H1 (cell line): ENCODE measurements at regions not wholly inside any gene's neighbourhood (a gene's known extent, or its start where the extent isn't known, plus 50 kb on each side); places are given as distances from the start of the nearest gene placed in this dataset.

ENCODE experiments used
- CTCF ChIA-PET: fragments of 300-600 bp; sonication (Branson Sonifier 250); formaldehyde crosslinking; loops from one replicate; lab custom pipeline; 2021; ENCODE audit not compliant: partially characterized antibody; lab: Charles Lee
- POLR2A ChIA-PET: fragments of 300-600 bp; sonication (Branson Sonifier 250); formaldehyde crosslinking; loops from one replicate; lab custom pipeline; 2021; ENCODE audit warnings: inconsistent platforms; ENCODE audit not compliant: partially characterized antibody; lab: Charles Lee
- DNase-seq, 2 experiments: peaks; one replicate each; pipeline versions ENCODE4 v3.0.0 to v3.0.0-alpha.2; 2010 to 2022; ENCODE audit warnings: low spot score in 2 of 2, low read depth in 1 of 2, mixed read lengths in 1 of 2
- FAIRE-seq: peaks from 2 replicates; lab custom pipeline; 2011; peaks lifted over from hg19 to GRCh38; lab: Jason Lieb, UNC
- H2AFZ ChIP-seq: 2 replicates; pipeline ENCODE4 v1.8.1; 2012; ENCODE audit warnings: low read length, inconsistent platforms
- H2AK5ac ChIP-seq: 2 replicates; pipeline ENCODE4 v1.6.1; 2013; ENCODE audit warnings: low read depth, low read length
- H2BK120ac ChIP-seq: replicated peaks from 2 replicates; pipeline ENCODE3; 2013; ENCODE audit warnings: low read depth, low read length, inconsistent platforms
- H2BK12ac ChIP-seq: 2 replicates; pipeline ENCODE4 v1.6.1; 2013; ENCODE audit warnings: low read depth, low read length
- H2BK15ac ChIP-seq: 2 replicates; pipeline ENCODE4 v1.6.1; 2013; ENCODE audit warnings: low read length
- H2BK20ac ChIP-seq: 2 replicates; pipeline ENCODE4 v1.6.1; 2013; ENCODE audit warnings: low read length
- H2BK5ac ChIP-seq: 2 replicates; pipeline ENCODE4 v1.6.1; 2013; ENCODE audit warnings: low read depth, low read length
- H3K14ac ChIP-seq: 2 replicates; pipeline ENCODE4 v1.6.1; 2013; ENCODE audit warnings: inconsistent platforms; ENCODE audit not compliant: insufficient read length
- H3K18ac ChIP-seq: 2 replicates; pipeline ENCODE4 v1.6.1; 2013; ENCODE audit warnings: low read length; ENCODE audit errors: extremely low read depth
- H3K23ac ChIP-seq: 2 replicates; pipeline ENCODE4 v1.6.1; 2013; ENCODE audit warnings: inconsistent platforms; ENCODE audit not compliant: insufficient read length
- H3K23me2 ChIP-seq: 2 replicates; pipeline ENCODE4 v1.6.1; 2013; ENCODE audit warnings: low read depth, low read length
- H3K27ac ChIP-seq: 2 replicates; pipeline ENCODE4 v1.6.1; 2011; ENCODE audit warnings: low read depth, low read length, inconsistent platforms
- H3K27me3 ChIP-seq, 4 experiments: replicated peaks in 1 of 4; 1 replicate in 1 of 4; 2 replicates in 3 of 4; pipeline versions ENCODE4 v1.6.1 to v1.8.1; 2011 to 2013; ENCODE audit warnings: low read length in 3 of 4, mild to moderate bottlenecking in 3 of 4, inconsistent platforms in 2 of 4, mixed read lengths in 2 of 4, moderate library complexity in 1 of 4; ENCODE audit not compliant: control insufficient read depth in 3 of 4, insufficient read depth in 3 of 4; ENCODE audit errors: extremely low read depth in 1 of 4
- H3K36me3 ChIP-seq, 4 experiments: 2 replicates each; pipeline versions ENCODE4 v1.6.1 to v1.8.1; 2011 to 2013; ENCODE audit warnings: mild to moderate bottlenecking in 4 of 4, low read length in 3 of 4, moderate library complexity in 2 of 4, control low read depth in 1 of 4, inconsistent platforms in 1 of 4; ENCODE audit not compliant: insufficient read depth in 4 of 4, control insufficient read depth in 2 of 4
- H3K4ac ChIP-seq: replicated peaks from 2 replicates; pipeline ENCODE3; 2013; ENCODE audit warnings: low read length, low read depth, mixed read lengths, inconsistent platforms; ENCODE audit not compliant: insufficient read length
- H3K4me1 ChIP-seq, 4 experiments: replicated peaks in 1 of 4; 1 replicate in 1 of 4; 2 replicates in 3 of 4; pipeline versions ENCODE4 v1.6.1 to v1.8.1; 2011 to 2013; ENCODE audit warnings: low read length in 3 of 4, inconsistent platforms in 2 of 4, mixed read lengths in 1 of 4; ENCODE audit not compliant: insufficient read depth in 4 of 4, control insufficient read depth in 3 of 4
- H3K4me2 ChIP-seq, 2 experiments: 2 replicates each; pipeline versions ENCODE4 v1.6.1 to v1.8.1; 2011 to 2013; ENCODE audit warnings: low read depth in 2 of 2, low read length in 2 of 2, control low read depth in 1 of 2, inconsistent platforms in 1 of 2, mild to moderate bottlenecking in 1 of 2; ENCODE audit not compliant: insufficient read depth in 1 of 2
- H3K4me3 ChIP-seq, 4 experiments: fragments of 200-600, 300-600 bp in 1 of 4; sonication (generic), shearing (Covaris generic), sonication (Bioruptor Twin) in 1 of 4; 2 replicates each; pipeline versions ENCODE4 v1.5.1 to v1.8.1; 2011 to 2016; ENCODE audit warnings: low read length in 4 of 4, low read depth in 3 of 4, control low read depth in 2 of 4, inconsistent platforms in 2 of 4, mild to moderate bottlenecking in 2 of 4, mixed read lengths in 1 of 4, moderate library complexity in 1 of 4; ENCODE audit not compliant: insufficient read depth in 2 of 4; ENCODE audit errors: extremely low read depth in 1 of 4
- H3K56ac ChIP-seq: replicated peaks from 2 replicates; pipeline ENCODE3; 2013; ENCODE audit warnings: low read depth, mild to moderate bottlenecking, mixed read lengths, low read length, inconsistent platforms; ENCODE audit not compliant: insufficient read length
- H3K79me1 ChIP-seq: 2 replicates; pipeline ENCODE4 v1.6.1; 2013; ENCODE audit warnings: low read depth, low read length, control low read depth
- H3K79me2 ChIP-seq, 2 experiments: 2 replicates each; pipeline versions ENCODE4 v1.6.1 to v1.8.1; 2012 to 2013; ENCODE audit warnings: low read length in 2 of 2, mild to moderate bottlenecking in 2 of 2, inconsistent platforms in 1 of 2; ENCODE audit not compliant: insufficient read depth in 2 of 2, control insufficient read depth in 1 of 2
- H3K9ac ChIP-seq, 4 experiments: replicated peaks in 1 of 4; 1 replicate in 1 of 4; 2 replicates in 3 of 4; pipeline versions ENCODE4 v1.6.1 to v1.8.1; 2011 to 2013; ENCODE audit warnings: low read depth in 3 of 4, low read length in 3 of 4, control low read depth in 2 of 4, mild to moderate bottlenecking in 2 of 4, moderate library complexity in 2 of 4, inconsistent platforms in 1 of 4; ENCODE audit errors: extremely low read depth in 1 of 4
- H3K9me3 ChIP-seq, 2 experiments: 2 replicates each; pipeline versions ENCODE4 v1.6.1 to v1.8.1; 2012 to 2013; ENCODE audit warnings: mild to moderate bottlenecking in 2 of 2, moderate library complexity in 2 of 2, control low read depth in 1 of 2, inconsistent platforms in 1 of 2, low read depth in 1 of 2, low read length in 1 of 2, mixed read lengths in 1 of 2; ENCODE audit not compliant: insufficient read depth in 2 of 2
- H4K20me1 ChIP-seq, 2 experiments: replicated peaks in 1 of 2; 2 replicates each; pipeline versions ENCODE3 to v1.8.1; 2011 to 2013; ENCODE audit warnings: inconsistent platforms in 2 of 2, low read length in 2 of 2, mild to moderate bottlenecking in 1 of 2; ENCODE audit not compliant: insufficient read depth in 2 of 2, control insufficient read depth in 1 of 2
- H4K5ac ChIP-seq: 2 replicates; pipeline ENCODE4 v1.6.1; 2013; ENCODE audit warnings: low read length, low read depth, mixed read lengths, inconsistent platforms; ENCODE audit not compliant: insufficient read length
- H4K8ac ChIP-seq: 2 replicates; pipeline ENCODE4 v1.8.0; 2013; ENCODE audit warnings: mild to moderate bottlenecking, moderate library complexity, low read length, inconsistent platforms; ENCODE audit not compliant: insufficient read depth; ENCODE audit errors: extremely low read depth
- H4K91ac ChIP-seq: replicated peaks from 2 replicates; pipeline ENCODE3; 2013; ENCODE audit warnings: low read length, mixed read lengths, inconsistent platforms; ENCODE audit not compliant: insufficient read length
- ASH2L ChIP-seq: fragments of 200-600, 300-600 bp; sonication (generic); IDR thresholded peaks from one replicate; pipeline ENCODE4 v1.7.1; 2017; ENCODE audit warnings: low read length
- ATF2 ChIP-seq: IDR thresholded peaks from 2 replicates; pipeline ENCODE4 v1.6.1; 2012; ENCODE audit warnings: low read length, inconsistent platforms
- CTCF ChIP-seq, 3 experiments: IDR thresholded peaks; 1 replicate in 2 of 3; 2 replicates in 1 of 3; pipeline versions ENCODE4 v1.5.1 to v1.6.1; 2011; ENCODE audit warnings: low read length in 3 of 3, mild to moderate bottlenecking in 3 of 3, inconsistent platforms in 2 of 3, low read depth in 1 of 3, moderate library complexity in 1 of 3; ENCODE audit not compliant: insufficient read depth in 1 of 3; ENCODE audit errors: control extremely low read depth in 1 of 3
- JUN ChIP-seq: IDR thresholded peaks from 2 replicates; pipeline ENCODE4 v1.6.1; 2011; ENCODE audit warnings: low read depth, mild to moderate bottlenecking, improper control_type of control experiment, low read length
- MAX ChIP-seq: IDR thresholded peaks from 2 replicates; pipeline ENCODE4 v1.6.1; 2012; ENCODE audit warnings: inconsistent platforms
- RAD21 ChIP-seq, 2 experiments: IDR thresholded peaks in 1 of 2; conservative IDR thresholded peaks in 1 of 2; 2 replicates each; pipeline ENCODE4 v1.6.1; 2011; ENCODE audit warnings: low read depth in 2 of 2, low read length in 2 of 2, improper control_type of control experiment in 1 of 2, inconsistent platforms in 1 of 2, mild to moderate bottlenecking in 1 of 2, moderate library complexity in 1 of 2
- RXRA ChIP-seq: IDR thresholded peaks from 2 replicates; pipeline ENCODE4 v1.6.1; 2011; ENCODE audit warnings: low read depth, mild to moderate bottlenecking, low read length, moderate library complexity; ENCODE audit not compliant: insufficient read depth
- WGBS, 2 experiments: shearing (Covaris generic) in 1 of 2; methylation state at CpG; one replicate each; pipeline versions ENCODE4 v1.1.6 to v1.1.7; 2013 to 2015; ENCODE audit warnings: low lambda C conversion rate in 2 of 2, mixed read lengths in 2 of 2, inconsistent platforms in 1 of 2, low coverage in 1 of 2, missing lambda C conversion rate in 1 of 2; ENCODE audit not compliant: insufficient replicate concordance in 2 of 2, insufficient coverage in 1 of 2, insufficient read length in 1 of 2; ENCODE audit errors: extremely low coverage in 1 of 2, missing lambda C conversion rate in 1 of 2; 5-methylcytosine and 5-hydroxymethylcytosine counted together

GRCh38 chr2:118278046-118278445 lies 189.8 kb downstream of the INSIG2 start:
- ChIA-PET POLR2A (interaction anchor here (1.3 kb wide), 1 partner anchor 54 kb away, joined by 4 read pairs; no protein-coding TSS in a partner anchor), CTCF (interaction anchor here (0.6 to 2.5 kb wide), 12 partner anchors 9 to 577 kb away, joined by 3 to 27 read pairs (median 4); no protein-coding TSS in a partner anchor)
- no peak overlapping the region for H4K5ac ChIP-seq
- no peak overlapping the region for H2BK20ac ChIP-seq
- no peaks in the 10 kb centered on the region for H3K36me3 ChIP-seq
- DNase-seq, result no peak
- peaks cover 0 to 4% (median 2%) of the 10 kb centered on the region in 4 experiments; a peak in 2 of 7 replicates for H3K4me1 ChIP-seq
- no peak overlapping the region for H2BK15ac ChIP-seq
- H3K14ac ChIP-seq, result no peak overlapping the region
- no peak overlapping the region for H3K9ac ChIP-seq
- H4K20me1 ChIP-seq, result no peaks in the 10 kb centered on the region
- no peak overlapping the region for H2BK5ac ChIP-seq
- H4K91ac ChIP-seq, result no peak overlapping the region
- H4K8ac ChIP-seq, result no peak overlapping the region
- H2BK12ac ChIP-seq, result no peak overlapping the region
- H3K18ac ChIP-seq, result no peak overlapping the region
- H3K27me3 ChIP-seq, result no peaks in the 10 kb centered on the region; a peak in 2 of 7 replicates
- H3K56ac ChIP-seq, result no peak overlapping the region
- no peaks in the 10 kb centered on the region for H3K23me2 ChIP-seq
- H2AK5ac ChIP-seq, result no peak overlapping the region
- no peak overlapping the region for H3K4ac ChIP-seq
- no peak overlapping the region for H3K23ac ChIP-seq
- H2AFZ ChIP-seq, result no peak overlapping the region
- WGBS, 2 experiments, result 79% methylated on average over 5 of the region's 5 CpGs; no CpG with 5 or more reads in 1 of the 2 experiments
- H3K9me3 ChIP-seq, result no peaks in the 10 kb centered on the region
- no peaks in the 10 kb centered on the region for H3K79me2 ChIP-seq
- peak; percentile 65 for FAIRE-seq
- TF ChIP-seq RXRA, result no peak
- TF ChIP-seq ASH2L, result no peak
- TF ChIP-seq JUN, result no peak
- peak in 1 of 2 experiments; percentile 45; a peak in 2 of 4 replicates for TF ChIP-seq RAD21 (IDR thresholded peaks at IDR 0.05 in 1 of 2, conservative IDR thresholded peaks at IDR 0.05 in 1 of 2; ENCODE audit: low read depth in 2 of 2, low read length in 2 of 2)
- TF ChIP-seq MAX, result no peak
- no peak for TF ChIP-seq ATF2
- peak in 2 of 3 experiments; percentile 14 to 40; a peak in 1 of 4 replicates for TF ChIP-seq CTCF (IDR thresholded peaks at IDR 0.05; ENCODE audit: control extremely low read depth in 1 of 3, insufficient read depth in 1 of 3, low read depth in 1 of 3, low read length in 3 of 3)
- TF ChIP-seq, all 59 proteins: peak for 2
- Histone ChIP-seq H3K79me1 (no peaks in the 10 kb centered on the region), H3K27ac (no peak overlapping the region), H3K4me2 (no peak overlapping the region), H2BK120ac (no peak overlapping the region), H3K4me3 (no peak overlapping the region)
